ENCODE measurements at regions not wholly inside any gene's neighbourhood (a gene's known extent, or its start where the extent isn't known, plus 50 kb on each side); places are given as distances from the start of the nearest gene placed in this dataset.

DNA sequence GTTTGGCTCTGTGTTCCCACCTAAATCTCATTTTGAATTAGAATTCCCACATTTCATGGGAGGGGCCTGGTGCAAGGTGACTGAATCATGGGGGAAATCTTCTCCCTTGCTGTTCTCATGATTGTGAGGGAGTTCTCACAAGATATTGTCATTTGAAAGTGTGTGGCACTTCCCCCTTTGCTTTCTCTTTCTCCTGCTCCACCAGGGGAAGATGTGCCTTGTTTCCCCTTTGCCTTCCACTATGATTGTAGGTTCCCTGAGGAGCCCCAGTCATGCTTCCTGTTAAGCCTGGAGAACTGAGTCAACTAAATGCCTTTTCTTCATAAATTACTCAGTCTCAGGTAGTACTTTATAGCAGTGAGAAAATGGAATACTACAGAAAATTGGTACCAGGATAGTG, 157.2 kb upstream of the TPRG1 start:
- TF ChIP-seq PATZ1 (CRISPR knock-in tag; IDR thresholded peaks at IDR 0.05; ENCODE audit: borderline replicate concordance) (no peak), ZNF70 (CRISPR knock-in tag; IDR thresholded peaks at IDR 0.05) (no peak), PPARA (CRISPR knock-in tag; IDR thresholded peaks at IDR 0.05; ENCODE audit: borderline replicate concordance) (no peak), CSDC2 (CRISPR knock-in tag; IDR thresholded peaks at IDR 0.05) (no peak), SNAI2 (CRISPR knock-in tag; IDR thresholded peaks at IDR 0.05) (no peak), ZC3H10 (CRISPR knock-in tag; IDR thresholded peaks at IDR 0.05) (no peak), ARNTL (CRISPR knock-in tag; IDR thresholded peaks at IDR 0.05; ENCODE audit: borderline replicate concordance, low read depth) (no peak), ZNF565 (CRISPR knock-in tag; conservative IDR thresholded peaks at IDR 0.05; ENCODE audit: low read depth) (no peak), ZFP3 (CRISPR knock-in tag; IDR thresholded peaks at IDR 0.05) (no peak), ESRRG (CRISPR knock-in tag; IDR thresholded peaks at IDR 0.05) (no peak)
- TF ChIP-seq, protein P1, sequence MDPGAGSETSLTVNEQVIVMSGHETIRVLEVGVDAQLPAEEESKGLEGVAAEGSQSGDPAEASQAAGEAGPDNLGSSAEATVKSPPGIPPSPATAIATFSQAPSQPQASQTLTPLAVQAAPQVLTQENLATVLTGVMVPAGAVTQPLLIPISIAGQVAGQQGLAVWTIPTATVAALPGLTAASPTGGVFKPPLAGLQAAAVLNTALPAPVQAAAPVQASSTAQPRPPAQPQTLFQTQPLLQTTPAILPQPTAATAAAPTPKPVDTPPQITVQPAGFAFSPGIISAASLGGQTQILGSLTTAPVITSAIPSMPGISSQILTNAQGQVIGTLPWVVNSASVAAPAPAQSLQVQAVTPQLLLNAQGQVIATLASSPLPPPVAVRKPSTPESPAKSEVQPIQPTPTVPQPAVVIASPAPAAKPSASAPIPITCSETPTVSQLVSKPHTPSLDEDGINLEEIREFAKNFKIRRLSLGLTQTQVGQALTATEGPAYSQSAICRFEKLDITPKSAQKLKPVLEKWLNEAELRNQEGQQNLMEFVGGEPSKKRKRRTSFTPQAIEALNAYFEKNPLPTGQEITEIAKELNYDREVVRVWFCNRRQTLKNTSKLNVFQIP (CRISPR knock-in tag; IDR thresholded peaks at IDR 0.05; ENCODE audit: borderline replicate concordance, low read depth): no peak
